KOPT-K1 (cell line): ENCODE measurements at regions not wholly inside any gene's neighbourhood (a gene's known extent, or its start where the extent isn't known, plus 50 kb on each side); places are given as distances from the start of the nearest gene placed in this dataset.
A peak's percentile ranks its signal among the peaks of the same experiment; 100 is the strongest.
"Not testable (repeated sequence)": the region's sequence is repeated elsewhere in the genome, so short reads cannot be mapped to it uniquely, and the experiment has no call there.

Source experiments
- H3K27ac ChIP-seq: fragments of 200-600 bp; sonication (generic); 2 replicates; pipeline ENCODE4 v1.5.1; 2016; ENCODE audit warnings: antibody characterized with exemption, mild to moderate bottlenecking, low read depth, low read length; ENCODE audit not compliant: poor library complexity, severe bottlenecking
- H3K36me3 ChIP-seq: fragments of 200-600 bp; sonication (generic); 2 replicates; pipeline ENCODE4 v1.5.1; 2017; ENCODE audit warnings: antibody characterized with exemption, mild to moderate bottlenecking, low read length, moderate library complexity; ENCODE audit not compliant: insufficient read depth
- H3K9me3 ChIP-seq: fragments of 200-600 bp; sonication (generic); 2 replicates; pipeline ENCODE4 v1.5.1; 2017; ENCODE audit warnings: antibody characterized with exemption, low read length, mild to moderate bottlenecking; ENCODE audit not compliant: insufficient read depth, poor library complexity, severe bottlenecking

GRCh38 chr2:122021941-122022340, 266.5 kb downstream of the TSN start:
- Histone ChIP-seq H3K27ac (peak overlapping the region; percentile 60), H3K9me3 (no peaks in the 10 kb centered on the region), H3K36me3 (no peaks in the 10 kb centered on the region)

- H3K9me3 ChIP-seq = no peaks in the 10 kb centered on the region
- H3K36me3 ChIP-seq = no peaks in the 10 kb centered on the region
- H3K27ac ChIP-seq = peak overlapping the region; percentile 60
Observed at GRCh38 chr2:122022531-122022930, 267.1 kb downstream of the TSN start.

GRCh38 chr2:122023059-122023864, 267.8 kb downstream of the TSN start:
- H3K9me3 ChIP-seq = no peaks in the 10 kb centered on the region

GRCh38 chr2:122027510-122028217, 272.2 kb downstream of the TSN start:
- H3K36me3 ChIP-seq = no peaks in the 10 kb centered on the region
- no peak overlapping the region for H3K27ac ChIP-seq
- H3K9me3 ChIP-seq = no peaks in the 10 kb centered on the region

More at GRCh38 chr2:122023059-122023864, 267.8 kb downstream of the TSN start:
- H3K36me3 ChIP-seq = no peaks in the 10 kb centered on the region
- H3K27ac ChIP-seq = peak overlapping the region; percentile 60

GRCh38 chr2:122028371-122029100, 273.1 kb downstream of the TSN start:
- H3K27ac ChIP-seq = peak overlapping the region; percentile 55
- no peaks in the 10 kb centered on the region for H3K9me3 ChIP-seq
- no peaks in the 10 kb centered on the region for H3K36me3 ChIP-seq

GRCh38 chr2:122029456-122029855, 274.0 kb downstream of the TSN start:
- H3K9me3 ChIP-seq = no peaks in the 10 kb centered on the region
- no peaks in the 10 kb centered on the region for H3K36me3 ChIP-seq
- peak overlapping the region; percentile 55 for H3K27ac ChIP-seq

GRCh38 chr2:122029945-122030344, 274.5 kb downstream of the TSN start:
- Histone ChIP-seq H3K27ac (peak overlapping the region; percentile 55), H3K9me3 (no peaks in the 10 kb centered on the region), H3K36me3 (no peaks in the 10 kb centered on the region)

- Histone ChIP-seq H3K9me3 (no peaks in the 10 kb centered on the region), H3K36me3 (no peaks in the 10 kb centered on the region), H3K27ac (peak overlapping the region; percentile 60)
Observed at GRCh38 chr2:122031544-122032263, 276.3 kb downstream of the TSN start.

- no peaks in the 10 kb centered on the region for H3K36me3 ChIP-seq
- H3K27ac ChIP-seq = peak overlapping the region; percentile 60
- H3K9me3 ChIP-seq = no peaks in the 10 kb centered on the region
Observed at GRCh38 chr2:122032264-122032645, 276.8 kb downstream of the TSN start.

GRCh38 chr2:122033778-122034177, 278.3 kb downstream of the TSN start:
- Histone ChIP-seq H3K36me3 (no peaks in the 10 kb centered on the region), H3K27ac (peak overlapping the region; percentile 24), H3K9me3 (no peaks in the 10 kb centered on the region)

- peak overlapping the region; percentile 24 for H3K27ac ChIP-seq
- H3K36me3 ChIP-seq = no peaks in the 10 kb centered on the region
- no peaks in the 10 kb centered on the region for H3K9me3 ChIP-seq
Observed at GRCh38 chr2:122034344-122034743, 278.9 kb downstream of the TSN start.

- Histone ChIP-seq H3K9me3 (no peaks in the 10 kb centered on the region), H3K36me3 (no peaks in the 10 kb centered on the region), H3K27ac (peak overlapping the region; percentile 24)
Observed at GRCh38 chr2:122034777-122035176, 279.3 kb downstream of the TSN start.

- H3K9me3 ChIP-seq, H3K36me3 ChIP-seq, H3K27ac ChIP-seq: not testable (repeated sequence)
Observed at GRCh38 chr2:122038816-122039215, 283.4 kb downstream of the TSN start.

- Histone ChIP-seq H3K27ac (no peak overlapping the region), H3K36me3 (no peaks in the 10 kb centered on the region), H3K9me3 (no peaks in the 10 kb centered on the region)
Observed at GRCh38 chr2:122041455-122041854, 286.0 kb downstream of the TSN start.

- H3K36me3 ChIP-seq, H3K9me3 ChIP-seq: not testable (repeated sequence)
- peak overlapping the region; percentile 42 for H3K27ac ChIP-seq
Observed at GRCh38 chr2:122051659-122052058, 296.2 kb downstream of the TSN start.
